Liver (tissue), 3 donors: ENCODE measurements at regions not wholly inside any gene's neighbourhood (a gene's known extent, or its start where the extent isn't known, plus 50 kb on each side); places are given as distances from the start of the nearest gene placed in this dataset.

Experiments
- GABPA ChIP-seq, 2 donors: IDR thresholded peaks in 1 of 2; conservative IDR thresholded peaks in 1 of 2; 2 replicates each; pipeline ENCODE4 v1.6.1; 2016; ENCODE audit warnings: antibody characterized with exemption in 2 of 2, mild to moderate bottlenecking in 1 of 2, moderate library complexity in 1 of 2
- JUND ChIP-seq, 2 donors: IDR thresholded peaks; 2 replicates each; pipeline ENCODE4 v1.6.1; 2016; ENCODE audit warnings: antibody characterized with exemption in 2 of 2
- RAD21 ChIP-seq, 2 donors: IDR thresholded peaks; 2 replicates each; pipeline ENCODE4 v1.6.1; 2016; ENCODE audit warnings: antibody characterized with exemption in 2 of 2, mild to moderate bottlenecking in 2 of 2
- RXRA ChIP-seq, 2 donors: IDR thresholded peaks; 2 replicates each; pipeline ENCODE4 v1.6.1; 2017 to 2018; ENCODE audit warnings: antibody characterized with exemption in 2 of 2, mild to moderate bottlenecking in 1 of 2
- TAF1 ChIP-seq: conservative IDR thresholded peaks from 2 replicates; pipeline ENCODE4 v1.6.1; 2016; ENCODE audit warnings: antibody characterized with exemption, mild to moderate bottlenecking
- YY1 ChIP-seq: IDR thresholded peaks from 2 replicates; pipeline ENCODE4 v1.6.1; 2016; ENCODE audit warnings: antibody characterized with exemption, mild to moderate bottlenecking
- TF ChIP-seq, protein P1 (sequence below): fragments of 150-350 bp; IDR thresholded peaks from 2 replicates; pipeline ENCODE4 v1.5.1; 2017; ENCODE audit warnings: improper control_type of control experiment, low read depth, low read length; ENCODE audit not compliant: missing input control
- TF ChIP-seq, protein P2 (sequence below): IDR thresholded peaks from 2 replicates; pipeline ENCODE4 v1.6.1; 2016; ENCODE audit warnings: antibody characterized with exemption
- TF ChIP-seq, protein P3 (sequence below): IDR thresholded peaks from 2 replicates; pipeline ENCODE4 v1.6.1; 2016; ENCODE audit warnings: antibody characterized with exemption
- TF ChIP-seq, protein P4 (sequence below): IDR thresholded peaks from 2 replicates; pipeline ENCODE4 v1.6.1; 2016; ENCODE audit warnings: antibody characterized with exemption, mild to moderate bottlenecking
- TF ChIP-seq, protein P5 (sequence below): IDR thresholded peaks from 2 replicates; pipeline ENCODE4 v1.6.1; 2016; ENCODE audit warnings: antibody characterized with exemption
- donor health status: healthy.
- donor health status: healthy.

DNA sequence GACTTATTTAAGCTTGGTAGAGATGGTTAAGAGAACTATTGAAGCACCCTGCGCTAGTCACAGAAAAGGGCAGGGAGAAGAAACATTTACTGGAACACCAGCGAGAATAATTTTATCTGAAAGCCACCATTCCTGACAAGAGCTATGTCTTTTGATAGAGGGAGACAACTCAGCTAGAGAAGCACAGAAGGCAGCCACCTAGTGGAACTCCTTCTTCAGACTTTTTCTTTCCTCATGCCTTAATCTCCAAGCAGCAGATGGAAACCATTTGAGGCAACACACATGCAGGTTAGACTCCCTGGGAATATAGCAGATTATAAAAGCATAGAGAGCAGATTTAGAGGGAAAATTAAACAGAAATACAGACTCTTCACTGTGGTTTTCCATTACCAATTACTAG lies 813.4 kb downstream of the SLITRK6 start:
- TF ChIP-seq, protein P1, sequence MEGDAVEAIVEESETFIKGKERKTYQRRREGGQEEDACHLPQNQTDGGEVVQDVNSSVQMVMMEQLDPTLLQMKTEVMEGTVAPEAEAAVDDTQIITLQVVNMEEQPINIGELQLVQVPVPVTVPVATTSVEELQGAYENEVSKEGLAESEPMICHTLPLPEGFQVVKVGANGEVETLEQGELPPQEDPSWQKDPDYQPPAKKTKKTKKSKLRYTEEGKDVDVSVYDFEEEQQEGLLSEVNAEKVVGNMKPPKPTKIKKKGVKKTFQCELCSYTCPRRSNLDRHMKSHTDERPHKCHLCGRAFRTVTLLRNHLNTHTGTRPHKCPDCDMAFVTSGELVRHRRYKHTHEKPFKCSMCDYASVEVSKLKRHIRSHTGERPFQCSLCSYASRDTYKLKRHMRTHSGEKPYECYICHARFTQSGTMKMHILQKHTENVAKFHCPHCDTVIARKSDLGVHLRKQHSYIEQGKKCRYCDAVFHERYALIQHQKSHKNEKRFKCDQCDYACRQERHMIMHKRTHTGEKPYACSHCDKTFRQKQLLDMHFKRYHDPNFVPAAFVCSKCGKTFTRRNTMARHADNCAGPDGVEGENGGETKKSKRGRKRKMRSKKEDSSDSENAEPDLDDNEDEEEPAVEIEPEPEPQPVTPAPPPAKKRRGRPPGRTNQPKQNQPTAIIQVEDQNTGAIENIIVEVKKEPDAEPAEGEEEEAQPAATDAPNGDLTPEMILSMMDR, result no peak
- TF ChIP-seq, protein P2, sequence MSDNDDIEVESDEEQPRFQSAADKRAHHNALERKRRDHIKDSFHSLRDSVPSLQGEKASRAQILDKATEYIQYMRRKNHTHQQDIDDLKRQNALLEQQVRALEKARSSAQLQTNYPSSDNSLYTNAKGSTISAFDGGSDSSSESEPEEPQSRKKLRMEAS, result no peak
- no peak for TF ChIP-seq RAD21 (IDR thresholded peaks at IDR 0.05)
- no peak for TF ChIP-seq YY1
- no peak for TF ChIP-seq TAF1
- TF ChIP-seq, protein P3, sequence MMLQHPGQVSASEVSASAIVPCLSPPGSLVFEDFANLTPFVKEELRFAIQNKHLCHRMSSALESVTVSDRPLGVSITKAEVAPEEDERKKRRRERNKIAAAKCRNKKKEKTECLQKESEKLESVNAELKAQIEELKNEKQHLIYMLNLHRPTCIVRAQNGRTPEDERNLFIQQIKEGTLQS, result no peak
- TF ChIP-seq, protein P4, sequence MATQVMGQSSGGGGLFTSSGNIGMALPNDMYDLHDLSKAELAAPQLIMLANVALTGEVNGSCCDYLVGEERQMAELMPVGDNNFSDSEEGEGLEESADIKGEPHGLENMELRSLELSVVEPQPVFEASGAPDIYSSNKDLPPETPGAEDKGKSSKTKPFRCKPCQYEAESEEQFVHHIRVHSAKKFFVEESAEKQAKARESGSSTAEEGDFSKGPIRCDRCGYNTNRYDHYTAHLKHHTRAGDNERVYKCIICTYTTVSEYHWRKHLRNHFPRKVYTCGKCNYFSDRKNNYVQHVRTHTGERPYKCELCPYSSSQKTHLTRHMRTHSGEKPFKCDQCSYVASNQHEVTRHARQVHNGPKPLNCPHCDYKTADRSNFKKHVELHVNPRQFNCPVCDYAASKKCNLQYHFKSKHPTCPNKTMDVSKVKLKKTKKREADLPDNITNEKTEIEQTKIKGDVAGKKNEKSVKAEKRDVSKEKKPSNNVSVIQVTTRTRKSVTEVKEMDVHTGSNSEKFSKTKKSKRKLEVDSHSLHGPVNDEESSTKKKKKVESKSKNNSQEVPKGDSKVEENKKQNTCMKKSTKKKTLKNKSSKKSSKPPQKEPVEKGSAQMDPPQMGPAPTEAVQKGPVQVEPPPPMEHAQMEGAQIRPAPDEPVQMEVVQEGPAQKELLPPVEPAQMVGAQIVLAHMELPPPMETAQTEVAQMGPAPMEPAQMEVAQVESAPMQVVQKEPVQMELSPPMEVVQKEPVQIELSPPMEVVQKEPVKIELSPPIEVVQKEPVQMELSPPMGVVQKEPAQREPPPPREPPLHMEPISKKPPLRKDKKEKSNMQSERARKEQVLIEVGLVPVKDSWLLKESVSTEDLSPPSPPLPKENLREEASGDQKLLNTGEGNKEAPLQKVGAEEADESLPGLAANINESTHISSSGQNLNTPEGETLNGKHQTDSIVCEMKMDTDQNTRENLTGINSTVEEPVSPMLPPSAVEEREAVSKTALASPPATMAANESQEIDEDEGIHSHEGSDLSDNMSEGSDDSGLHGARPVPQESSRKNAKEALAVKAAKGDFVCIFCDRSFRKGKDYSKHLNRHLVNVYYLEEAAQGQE, result no peak
- no peak for TF ChIP-seq GABPA (IDR thresholded peaks at IDR 0.05 in 1 of 2, conservative IDR thresholded peaks at IDR 0.05 in 1 of 2)
- TF ChIP-seq JUND (IDR thresholded peaks at IDR 0.05), result no peak
- TF ChIP-seq, protein P5, sequence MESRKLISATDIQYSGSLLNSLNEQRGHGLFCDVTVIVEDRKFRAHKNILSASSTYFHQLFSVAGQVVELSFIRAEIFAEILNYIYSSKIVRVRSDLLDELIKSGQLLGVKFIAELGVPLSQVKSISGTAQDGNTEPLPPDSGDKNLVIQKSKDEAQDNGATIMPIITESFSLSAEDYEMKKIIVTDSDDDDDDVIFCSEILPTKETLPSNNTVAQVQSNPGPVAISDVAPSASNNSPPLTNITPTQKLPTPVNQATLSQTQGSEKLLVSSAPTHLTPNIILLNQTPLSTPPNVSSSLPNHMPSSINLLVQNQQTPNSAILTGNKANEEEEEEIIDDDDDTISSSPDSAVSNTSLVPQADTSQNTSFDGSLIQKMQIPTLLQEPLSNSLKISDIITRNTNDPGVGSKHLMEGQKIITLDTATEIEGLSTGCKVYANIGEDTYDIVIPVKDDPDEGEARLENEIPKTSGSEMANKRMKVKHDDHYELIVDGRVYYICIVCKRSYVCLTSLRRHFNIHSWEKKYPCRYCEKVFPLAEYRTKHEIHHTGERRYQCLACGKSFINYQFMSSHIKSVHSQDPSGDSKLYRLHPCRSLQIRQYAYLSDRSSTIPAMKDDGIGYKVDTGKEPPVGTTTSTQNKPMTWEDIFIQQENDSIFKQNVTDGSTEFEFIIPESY, result no peak
- TF ChIP-seq RXRA (IDR thresholded peaks at IDR 0.05), result no peak
